Stimulated activated CD8-positive, alpha-beta memory T cell treated with anti-CD3 and anti-CD28 coated beads, Interleukin-7, amount 100 ng/mL, for 1 hour (primary cell): ENCODE measurements at regions not wholly inside any gene's neighbourhood (a gene's known extent, or its start where the extent isn't known, plus 50 kb on each side); places are given as distances from the start of the nearest gene placed in this dataset.
"Not testable (repeated sequence)": the region's sequence is repeated elsewhere in the genome, so short reads cannot be mapped to it uniquely, and the experiment has no call there.

Experiments used
- DNase-seq, 2 donors: peaks; one replicate each; pipeline ENCODE4 v3.0.0-alpha.2; 2020; ENCODE audit warnings: low read depth in 2 of 2

- DNase-seq, result no peak
Measured at GRCh38 chr7:12004581-12004980, 172.6 kb upstream of the THSD7A start.

DNA sequence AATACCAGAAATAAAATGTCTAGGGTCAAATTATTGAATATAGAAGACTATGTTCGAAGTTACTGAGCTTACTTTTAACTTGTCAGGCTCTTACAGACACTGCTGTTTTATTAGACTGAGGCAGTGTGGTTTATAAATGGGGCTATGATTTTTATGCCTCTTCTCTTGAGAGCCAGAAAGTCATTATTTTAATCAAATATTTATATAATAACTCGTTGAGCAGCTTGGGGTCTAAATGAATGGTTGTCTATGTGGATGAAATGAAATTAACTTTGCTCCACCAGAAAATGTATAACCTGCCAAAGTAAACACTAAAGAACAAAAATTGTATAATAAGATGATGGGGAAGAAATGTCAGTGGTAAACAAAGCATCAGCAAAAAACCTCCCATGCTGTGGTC is 175.6 kb upstream of the THSD7A start:
- no peak for DNase-seq

GRCh38 chr7:12013983-12014382 is 182.0 kb upstream of the THSD7A start:
- no peak for DNase-seq

- no peak for DNase-seq
Measured at GRCh38 chr7:12016439-12016838, 184.4 kb upstream of the THSD7A start.

DNA sequence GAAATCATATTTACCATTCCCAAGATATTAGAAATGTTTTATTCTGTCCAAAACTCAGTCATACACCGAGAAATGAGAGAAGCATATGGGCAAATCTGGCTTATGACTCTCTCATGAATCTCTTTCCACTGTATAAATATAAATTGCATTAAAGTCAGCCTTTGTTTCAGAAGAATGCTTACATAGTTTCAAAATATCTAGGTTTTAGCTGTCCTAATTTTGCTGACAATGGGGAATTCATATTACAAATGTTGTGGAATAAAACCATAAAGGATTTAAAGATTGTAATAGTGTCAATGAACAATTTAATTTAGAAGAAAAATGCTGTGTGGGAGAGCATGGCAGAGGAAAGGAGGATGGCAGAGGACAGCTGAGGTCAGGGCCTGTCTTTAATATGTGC is 185.0 kb upstream of the THSD7A start:
- DNase-seq, result no peak

DNA sequence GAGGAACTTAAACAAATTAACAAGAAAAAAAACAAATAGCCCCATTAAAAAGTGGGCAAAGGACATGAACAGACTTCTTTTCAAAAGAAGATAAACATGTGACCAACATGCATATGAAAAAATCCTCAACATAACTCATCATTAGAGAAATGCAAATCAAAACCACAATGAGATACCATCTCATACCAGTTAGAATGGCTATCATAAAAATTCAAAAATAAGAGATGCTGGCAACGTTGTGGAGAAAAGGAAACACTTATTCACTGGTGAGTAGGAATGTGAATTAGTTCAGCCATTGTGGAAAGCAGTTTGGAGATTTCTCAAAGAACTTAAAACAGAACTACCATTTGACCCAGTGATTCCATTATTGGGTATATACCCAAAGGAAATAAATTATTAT is 189.1 kb upstream of the TMEM106B start:
- not testable (repeated sequence) for DNase-seq

GRCh38 chr7:12025246-12025645 is 185.8 kb upstream of the TMEM106B start:
- DNase-seq, result no peak

DNA sequence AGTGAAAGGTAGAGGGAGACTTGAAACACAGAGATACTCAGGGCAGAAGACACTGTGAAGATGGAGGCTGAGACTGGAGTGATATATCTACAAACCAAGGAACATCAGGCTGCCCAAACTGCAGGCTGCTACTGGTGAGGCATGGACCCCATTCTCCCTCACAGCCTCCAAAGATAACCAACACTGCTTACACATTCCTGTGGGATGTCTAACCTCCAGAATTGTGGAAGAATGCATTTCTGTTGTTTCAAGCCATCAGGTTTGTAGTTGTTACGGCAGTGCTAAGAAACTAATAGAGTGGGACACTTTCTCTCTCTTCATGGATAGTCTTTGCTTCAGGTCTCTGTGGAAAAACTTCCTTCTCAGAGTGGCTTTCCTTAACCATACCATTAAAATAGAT is 182.6 kb upstream of the TMEM106B start:
- no peak for DNase-seq

- no peak for DNase-seq
Measured at GRCh38 chr7:12030116-12030515, 181.0 kb upstream of the TMEM106B start.

GRCh38 chr7:12031186-12031585 is 179.9 kb upstream of the TMEM106B start:
- DNase-seq, result no peak

GRCh38 chr7:12031638-12032037 is 179.5 kb upstream of the TMEM106B start:
- no peak for DNase-seq

DNA sequence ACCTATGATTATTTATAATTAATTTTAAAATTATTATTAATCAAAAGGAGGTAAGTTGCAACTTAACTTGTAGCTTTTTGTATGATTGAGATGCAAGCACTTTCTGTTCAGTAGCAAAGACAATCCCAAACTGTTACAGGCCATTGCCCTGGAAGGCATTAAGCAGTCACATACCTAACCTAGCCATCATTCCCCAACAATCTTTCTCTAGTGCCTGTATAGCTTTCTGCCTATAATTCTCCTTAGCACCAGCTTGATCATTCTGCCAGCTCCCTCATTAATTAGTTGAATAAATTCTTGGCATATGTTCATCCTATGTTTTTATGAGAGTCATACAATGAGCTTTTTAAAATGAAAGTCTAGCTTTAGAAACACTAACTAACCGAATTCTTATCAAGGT is 178.9 kb upstream of the TMEM106B start:
- DNase-seq, result no peak

DNA sequence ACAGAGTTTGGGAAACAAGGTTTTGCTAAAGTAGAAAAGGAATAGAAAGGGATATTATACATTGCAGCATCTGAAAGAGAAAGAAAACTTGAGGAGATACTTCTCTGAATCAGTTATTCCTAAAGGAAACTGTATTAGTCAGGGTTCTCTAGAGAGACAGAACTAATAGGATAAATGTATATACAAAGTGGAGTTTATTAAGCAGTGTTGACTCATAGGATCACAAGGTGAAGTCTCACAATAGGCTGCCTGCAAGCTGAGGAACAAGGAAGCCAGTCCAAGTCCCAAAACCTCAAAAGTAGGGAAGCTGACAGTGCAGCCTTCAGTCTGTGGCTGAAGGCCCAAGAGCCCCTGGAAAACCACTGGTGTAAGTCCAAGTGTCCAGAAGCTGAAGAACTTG is 167.6 kb upstream of the TMEM106B start:
- DNase-seq, result not testable (repeated sequence)

- DNase-seq, result no peak
Measured at GRCh38 chr7:12052211-12052610, 158.9 kb upstream of the TMEM106B start.

DNA sequence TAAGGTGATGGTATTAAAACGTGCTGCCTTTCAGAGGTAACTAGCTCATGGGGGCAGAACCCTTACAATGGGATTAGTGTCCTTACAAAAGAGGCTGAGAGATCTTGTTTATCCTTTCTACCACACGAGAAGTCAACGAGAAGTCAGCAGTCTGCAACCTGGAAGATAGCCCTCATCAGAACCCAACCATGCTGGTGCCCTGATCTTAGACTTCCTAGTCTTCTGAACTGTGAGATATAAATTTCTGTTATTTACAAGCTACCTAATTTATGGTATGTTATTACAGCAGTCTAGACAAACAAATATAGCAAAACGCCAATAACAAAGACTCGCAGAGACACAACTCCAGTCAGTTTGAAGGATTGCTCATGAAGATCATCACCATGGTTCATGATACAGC is 157.5 kb upstream of the TMEM106B start:
- no peak for DNase-seq

GRCh38 chr7:12054830-12055229 is 156.3 kb upstream of the TMEM106B start:
- no peak for DNase-seq

GRCh38 chr7:12056381-12056780 is 154.7 kb upstream of the TMEM106B start:
- DNase-seq, result no peak

DNA sequence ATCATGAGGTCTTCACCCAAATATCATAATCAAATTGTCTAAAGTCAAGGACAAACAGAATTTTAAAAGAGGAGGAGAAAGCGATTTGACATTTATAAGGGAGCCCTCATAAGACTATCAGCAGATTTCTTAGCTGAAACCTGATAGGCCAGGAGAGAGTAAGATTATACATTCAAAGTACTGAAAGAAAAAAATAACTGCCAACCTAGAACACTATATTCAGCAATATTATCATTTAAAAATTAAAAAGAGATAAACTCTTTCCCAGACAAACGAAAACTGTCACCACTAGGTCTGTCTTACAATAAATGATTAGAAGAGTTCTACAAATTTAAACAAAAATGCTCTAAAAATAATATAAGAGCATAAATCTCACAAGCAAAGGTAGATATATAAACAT is 154.1 kb upstream of the TMEM106B start:
- no peak for DNase-seq

DNA sequence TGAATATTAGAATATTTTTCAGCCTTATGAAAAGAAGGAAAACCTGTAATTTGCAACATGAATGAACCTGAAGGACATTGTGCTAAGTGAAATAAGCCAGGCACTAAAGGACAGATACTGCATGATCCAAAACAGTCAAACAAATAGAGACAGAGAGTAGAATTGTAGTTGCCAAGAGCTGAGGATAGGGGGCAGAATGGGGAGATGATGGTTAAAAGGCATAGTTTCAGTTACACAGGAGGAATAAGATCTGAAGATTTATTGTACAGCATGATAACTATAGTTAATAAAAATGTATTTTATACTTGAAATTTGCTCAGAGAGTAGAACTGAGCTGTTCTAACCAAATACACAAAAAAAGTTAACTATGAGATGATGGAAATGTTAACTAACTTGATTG is 149.0 kb upstream of the TMEM106B start:
- DNase-seq, result no peak

- DNase-seq, result no peak
Measured at GRCh38 chr7:12064586-12065127, 146.4 kb upstream of the TMEM106B start.

GRCh38 chr7:12066004-12066403 is 145.1 kb upstream of the TMEM106B start:
- DNase-seq, result no peak

GRCh38 chr7:12066521-12066920 is 144.6 kb upstream of the TMEM106B start:
- no peak for DNase-seq

GRCh38 chr7:12067156-12067831 is 143.8 kb upstream of the TMEM106B start:
- peak; percentile 9 to 29 for DNase-seq

DNA sequence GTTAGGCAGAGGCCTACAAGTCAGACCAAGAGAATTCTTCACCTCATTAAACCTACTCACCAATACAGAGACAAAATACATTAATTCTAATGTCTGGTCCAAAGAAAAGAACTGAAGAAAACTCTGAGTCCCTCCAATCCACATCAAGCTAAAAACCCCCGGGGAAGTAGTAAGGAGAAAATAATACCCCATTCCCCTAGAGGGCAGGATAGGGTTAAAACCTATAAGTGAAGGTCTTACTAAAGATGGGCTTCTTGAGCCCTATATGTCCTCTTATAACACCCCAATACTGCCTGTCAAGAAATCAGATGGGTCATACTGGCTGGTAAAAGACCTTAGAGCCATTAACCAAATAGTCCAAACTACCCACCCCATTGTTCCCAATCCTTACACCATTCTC is 141.3 kb upstream of the TMEM106B start:
- DNase-seq, result no peak
